GM18519 (cell line): ENCODE measurements at regions not wholly inside any gene's neighbourhood (a gene's known extent, or its start where the extent isn't known, plus 50 kb on each side); places are given as distances from the start of the nearest gene placed in this dataset.

Source experiments
- ATAC-seq: cut with Tn5 transposase; IDR thresholded peaks from one replicate; pipeline ENCODE4 v1.9.1; 2021; ENCODE audit warnings: mild to moderate bottlenecking, moderate library complexity; ENCODE audit not compliant: unreplicated experiment, low FRiP score

DNA sequence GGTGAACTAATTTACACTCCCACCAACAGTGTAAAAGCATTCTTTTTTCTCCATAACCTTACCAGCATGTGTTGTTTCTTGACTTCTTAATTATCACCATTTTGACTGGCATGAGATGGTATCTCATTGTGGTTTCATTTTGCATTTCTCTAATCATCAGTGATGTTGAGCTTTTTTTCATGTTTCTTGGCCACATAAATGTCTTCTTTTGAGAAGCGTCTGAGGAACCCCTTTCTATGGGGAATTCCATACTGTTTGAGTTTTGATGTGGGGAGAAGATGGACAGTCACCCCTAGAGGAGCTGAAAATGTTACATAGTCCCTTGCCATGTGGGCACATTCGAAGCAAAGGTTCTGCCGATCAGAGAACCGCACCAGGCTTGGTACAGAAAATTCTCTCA lies 207.0 kb upstream of the SLC30A5 start:
- no peak for ATAC-seq

DNA sequence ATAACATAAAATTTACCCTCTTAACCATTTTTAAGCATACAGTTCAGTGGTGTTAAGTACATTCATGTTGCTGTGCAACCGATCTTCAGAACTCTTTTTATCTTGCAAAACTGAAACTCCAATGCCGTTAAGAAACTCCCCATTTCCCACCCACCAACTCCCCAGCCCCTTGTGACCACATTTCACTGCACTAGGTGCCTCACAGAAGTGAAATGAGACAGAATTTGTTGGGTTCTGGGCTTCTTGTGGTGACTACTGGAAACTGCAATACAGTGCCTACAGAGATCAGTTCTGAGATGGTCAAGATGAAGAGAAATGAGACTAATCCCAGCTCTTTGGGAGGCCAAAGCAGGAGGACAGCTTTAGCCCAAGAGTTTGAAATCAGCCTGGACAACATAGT lies 202.1 kb upstream of the SLC30A5 start:
- peak; percentile 76 for ATAC-seq

DNA sequence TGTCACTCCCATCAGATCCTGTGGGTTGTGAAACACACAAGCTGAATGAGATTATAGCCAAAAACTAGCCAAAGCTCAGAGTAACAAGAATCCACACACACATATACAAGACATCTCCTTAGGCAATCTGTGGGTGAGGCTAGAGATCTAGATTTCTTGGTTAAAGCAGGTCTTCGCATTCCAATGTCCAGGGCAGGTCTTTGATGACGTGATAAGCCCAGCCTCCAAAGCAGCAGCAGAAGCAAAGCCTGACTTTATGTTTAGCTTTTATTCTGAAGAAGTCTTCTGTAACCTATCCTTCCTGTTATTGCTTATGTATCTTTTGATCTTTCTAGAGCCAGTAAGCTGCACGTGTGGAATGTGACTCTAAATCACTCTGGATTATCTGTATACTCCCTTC lies 199.1 kb upstream of the SLC30A5 start:
- ATAC-seq: no peak

DNA sequence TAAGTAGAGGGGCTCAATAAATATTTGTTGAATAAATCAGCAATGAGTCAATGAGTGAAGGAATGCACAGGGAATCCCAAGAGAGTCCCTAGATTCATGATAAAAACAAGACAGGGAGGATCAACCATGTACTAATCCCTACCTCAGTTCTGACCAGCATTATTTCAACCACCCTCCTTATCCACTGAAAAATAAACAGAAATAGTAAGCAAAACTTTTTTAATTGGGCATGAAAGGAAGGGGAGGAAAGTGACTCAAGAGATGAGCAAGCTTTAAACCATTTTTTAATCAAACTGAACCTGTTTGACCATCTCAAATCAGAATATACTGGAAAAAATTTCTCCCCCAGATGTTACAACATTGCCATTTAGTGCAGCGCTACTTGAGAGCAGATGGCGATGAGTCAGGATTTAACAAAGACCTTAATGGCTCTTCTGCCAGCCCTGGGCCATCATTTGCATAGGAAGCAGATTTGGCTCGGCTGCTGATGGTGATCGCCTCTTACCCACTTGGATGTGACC lies 194.8 kb upstream of the SLC30A5 start:
- no peak for ATAC-seq

DNA sequence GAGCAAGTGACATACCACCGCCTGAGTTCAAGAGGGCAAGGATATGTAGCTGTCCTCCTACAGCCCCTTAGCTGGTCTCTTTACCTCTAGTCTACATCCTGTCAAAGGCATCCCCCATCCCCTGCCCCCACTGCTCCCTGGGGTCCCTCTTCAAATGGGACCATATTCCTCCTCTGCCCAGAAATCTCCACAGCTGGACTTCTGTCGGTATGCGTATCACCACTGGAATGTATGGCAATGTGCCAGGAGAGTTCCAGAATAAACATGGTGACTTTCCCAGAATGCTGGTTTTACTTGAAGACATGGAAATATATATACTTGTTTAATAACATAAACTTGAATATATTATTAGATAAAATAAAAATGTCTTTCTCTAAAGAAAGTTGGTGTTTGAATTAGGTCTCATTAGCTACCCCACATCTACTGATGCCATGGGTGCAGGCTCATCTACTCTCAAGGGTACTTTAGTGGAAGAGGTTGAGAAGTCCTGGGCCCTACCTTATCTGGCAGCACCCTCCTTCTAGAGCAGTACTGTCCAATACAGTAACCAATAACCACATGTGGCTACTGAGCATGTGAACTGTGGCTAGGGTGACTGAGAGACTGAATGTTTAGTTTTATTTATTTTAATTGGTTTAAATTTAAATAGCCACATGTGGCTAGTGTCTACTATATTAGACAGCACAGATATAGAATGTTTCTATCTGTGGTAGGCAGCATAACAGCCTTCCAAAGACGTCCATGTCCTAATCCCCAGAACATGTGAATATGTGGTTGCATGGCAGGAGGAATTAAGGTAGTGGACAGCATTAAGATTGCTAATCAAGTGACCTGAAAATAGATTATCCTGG lies 181.7 kb upstream of the SLC30A5 start:
- no peak for ATAC-seq

DNA sequence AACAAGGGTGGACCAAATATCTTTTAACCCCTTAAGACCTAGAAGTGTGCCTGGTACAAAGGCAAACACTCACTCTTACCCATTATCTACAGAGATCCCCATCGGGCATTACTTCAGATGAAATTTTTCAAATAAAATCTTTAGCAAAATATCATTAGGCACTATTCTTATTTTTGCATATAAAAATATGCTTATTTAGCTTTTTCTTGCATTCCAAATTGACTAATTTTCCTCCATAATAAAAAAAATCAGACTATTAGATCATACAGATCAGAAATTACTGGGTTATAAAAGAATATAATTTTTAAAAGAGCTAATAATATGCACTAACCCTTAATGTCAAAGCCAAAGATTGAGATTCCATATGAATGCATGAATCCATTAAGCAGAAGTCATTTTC lies 178.7 kb upstream of the SLC30A5 start:
- ATAC-seq: no peak

DNA sequence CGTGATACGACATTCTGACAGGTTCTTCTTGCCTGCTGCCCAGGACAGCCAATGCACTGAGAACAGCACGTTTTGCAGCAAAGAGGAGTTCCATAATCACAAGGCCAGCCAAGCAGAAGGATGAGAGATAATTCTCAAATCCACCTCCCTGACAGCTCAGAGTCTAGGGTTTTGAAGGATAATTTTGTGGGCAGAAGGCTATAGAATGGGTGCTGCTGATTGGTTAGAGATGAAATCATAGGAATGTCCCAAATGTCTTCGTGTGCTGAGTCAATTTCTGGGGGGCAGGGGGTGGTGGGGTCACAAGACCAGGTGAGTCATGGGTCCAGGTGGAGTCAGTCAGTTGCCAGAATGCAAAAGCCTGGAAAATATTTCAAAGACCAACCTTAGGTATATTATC lies 175.5 kb upstream of the SLC30A5 start:
- no peak for ATAC-seq

DNA sequence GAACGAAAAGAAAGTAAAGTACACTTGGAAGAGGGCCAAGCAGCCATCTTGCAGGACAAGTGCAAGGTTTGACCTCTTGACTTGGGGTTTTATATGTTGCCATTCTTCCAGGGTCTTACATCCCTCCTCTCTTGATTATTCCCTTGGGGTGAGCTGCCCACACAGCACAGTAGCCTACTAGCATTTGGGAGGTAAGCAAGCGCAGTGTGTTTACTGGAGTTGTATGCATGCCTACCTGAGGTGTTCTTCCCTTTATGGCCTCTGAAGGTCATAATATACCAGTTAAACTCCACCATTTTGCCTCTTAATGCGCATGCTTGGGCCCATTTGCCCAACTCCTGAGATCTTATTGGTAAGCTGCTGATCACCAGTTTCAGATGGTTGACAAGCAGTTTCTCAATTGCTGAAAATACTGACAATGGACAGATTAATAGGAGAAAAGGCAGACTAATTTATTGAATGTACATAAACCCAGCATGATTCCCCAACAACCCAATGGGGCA lies 173.8 kb upstream of the SLC30A5 start:
- no peak for ATAC-seq

DNA sequence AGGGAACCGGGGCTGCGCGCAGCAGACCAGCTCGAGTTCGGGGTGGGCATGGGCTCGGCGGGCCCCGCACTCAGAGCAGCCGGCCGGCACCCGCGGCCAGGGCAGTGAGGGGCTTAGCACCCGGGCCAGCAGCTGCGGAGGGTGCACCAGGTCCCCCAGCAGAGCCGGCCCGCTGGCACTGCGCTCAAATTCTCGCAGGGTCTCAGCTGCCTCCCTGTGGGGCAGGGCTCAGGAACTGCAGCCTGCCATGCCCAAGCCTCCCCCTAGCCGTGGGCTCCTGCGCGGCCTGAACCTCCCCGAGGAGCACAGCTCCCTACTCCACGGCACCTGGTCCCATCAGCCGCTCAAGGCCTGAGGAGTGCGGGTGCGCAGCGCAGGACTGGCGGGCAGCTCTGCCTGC lies 172.9 kb upstream of the SLC30A5 start:
- ATAC-seq: no peak

DNA sequence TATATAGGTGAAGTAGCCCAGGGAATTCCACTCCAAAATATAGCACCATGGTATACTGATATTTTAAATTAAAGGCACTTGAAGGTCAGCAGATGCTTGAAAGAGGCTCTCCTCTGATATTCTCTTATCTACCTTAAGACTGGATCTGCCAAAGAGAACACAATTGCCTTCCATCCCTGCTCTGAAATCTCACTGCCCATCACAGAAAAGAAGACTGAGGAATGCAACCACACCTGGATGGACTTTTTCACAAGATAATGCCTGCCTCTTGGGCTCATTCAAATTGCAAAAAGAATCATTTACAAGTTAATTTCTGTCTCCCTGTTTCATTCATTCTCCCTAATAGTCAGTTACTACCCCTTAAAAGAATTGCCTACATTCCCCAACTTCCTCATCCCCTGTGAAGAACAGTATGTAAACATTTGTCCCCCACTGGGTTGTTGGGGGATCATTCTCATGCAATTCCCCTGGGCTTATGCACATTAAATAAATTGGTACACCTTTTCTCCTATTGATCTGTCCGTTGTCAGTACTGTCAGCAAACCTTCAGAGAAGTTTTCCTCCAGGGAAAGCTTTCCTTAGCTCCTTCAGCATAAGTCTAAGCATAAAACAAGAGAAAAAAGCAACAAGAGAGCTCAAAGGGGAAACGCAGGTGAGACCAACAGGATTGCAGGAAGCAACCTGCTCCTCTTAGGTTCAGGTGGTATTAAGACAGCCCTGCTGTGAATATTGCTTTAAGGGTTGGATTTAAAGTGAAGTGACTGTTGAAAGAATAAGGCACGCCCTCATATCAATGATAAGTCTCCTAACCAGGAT lies 171.4 kb upstream of the SLC30A5 start:
- ATAC-seq: no peak

DNA sequence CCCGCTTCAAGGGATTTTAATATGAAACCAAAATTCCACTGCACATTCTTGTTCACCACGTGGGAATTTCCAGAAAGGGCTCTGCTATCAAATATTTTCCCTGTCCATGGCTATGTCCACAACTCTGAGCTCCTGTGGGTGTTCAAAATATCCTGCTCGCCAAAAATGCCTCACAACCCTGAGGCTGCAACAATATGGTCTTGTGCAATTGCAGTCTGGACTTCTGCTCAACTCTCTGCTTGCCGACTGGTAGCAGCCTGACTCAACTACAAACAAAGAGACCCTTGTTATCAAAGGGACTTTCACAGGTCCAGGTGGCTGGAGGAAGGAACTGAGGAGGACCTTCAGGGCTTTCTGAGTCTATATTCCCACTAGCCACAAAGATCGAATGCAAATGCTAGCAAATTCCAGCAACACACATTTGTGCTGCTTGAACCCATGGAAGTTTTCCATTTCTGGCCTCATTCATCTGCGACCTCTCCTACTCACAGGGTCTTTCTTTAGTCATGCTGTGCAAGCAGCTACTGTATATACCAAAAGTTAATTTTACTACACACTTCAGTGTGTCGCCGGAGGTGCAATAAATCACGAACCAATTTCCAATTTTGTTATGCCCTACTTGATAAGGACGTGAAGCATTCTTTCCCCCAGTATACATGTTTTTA lies 169.2 kb upstream of the SLC30A5 start:
- no peak for ATAC-seq

DNA sequence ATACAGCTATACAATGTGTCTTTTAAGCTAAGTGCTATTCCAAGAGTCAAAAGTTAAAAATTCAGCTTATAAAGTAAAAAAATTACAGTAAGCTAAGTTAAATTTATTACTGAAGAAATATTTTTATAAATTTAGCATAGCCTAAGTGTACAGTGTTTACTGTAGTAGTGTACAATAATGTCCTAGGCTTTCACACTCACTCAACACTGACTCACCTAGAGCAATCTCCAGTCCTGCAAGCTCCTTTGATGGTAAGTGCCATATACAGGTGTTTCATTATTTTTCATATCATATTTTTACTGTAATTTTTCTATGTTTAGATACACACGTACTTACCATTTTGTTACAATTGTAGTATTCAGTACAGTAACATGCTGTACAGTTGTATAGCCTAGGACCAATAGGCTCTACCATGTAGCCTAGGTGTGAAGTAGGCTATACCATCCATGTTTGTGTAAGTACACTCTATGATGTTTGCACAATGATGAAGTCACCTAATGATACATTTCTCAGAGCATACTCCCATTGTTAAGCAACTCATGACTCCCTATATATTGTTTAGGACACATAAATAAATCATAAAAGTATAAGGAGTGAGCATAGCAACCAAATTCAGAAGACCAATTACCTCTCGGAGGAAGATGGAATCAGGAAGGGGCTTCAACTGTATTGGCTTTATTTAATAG lies 165.1 kb upstream of the SLC30A5 start:
- ATAC-seq: no peak

DNA sequence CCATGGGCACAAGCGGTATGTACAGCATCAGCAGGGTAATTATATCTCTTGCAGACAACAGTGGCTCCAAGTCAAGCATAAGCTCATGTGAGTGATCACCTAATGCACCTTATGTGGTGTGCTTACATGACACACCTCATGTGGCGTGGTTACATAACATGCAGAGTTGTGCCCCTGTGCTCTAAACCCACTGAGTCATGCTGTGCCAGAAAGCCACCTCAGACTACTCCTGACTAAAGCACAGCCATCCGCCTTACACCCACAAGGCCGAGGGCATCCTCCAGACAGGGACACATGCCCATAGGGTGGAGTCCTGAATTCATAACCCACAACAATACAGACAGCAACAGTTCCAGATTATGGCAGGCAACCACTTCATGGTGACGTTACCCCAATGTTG lies 163.7 kb upstream of the SLC30A5 start:
- no peak for ATAC-seq

DNA sequence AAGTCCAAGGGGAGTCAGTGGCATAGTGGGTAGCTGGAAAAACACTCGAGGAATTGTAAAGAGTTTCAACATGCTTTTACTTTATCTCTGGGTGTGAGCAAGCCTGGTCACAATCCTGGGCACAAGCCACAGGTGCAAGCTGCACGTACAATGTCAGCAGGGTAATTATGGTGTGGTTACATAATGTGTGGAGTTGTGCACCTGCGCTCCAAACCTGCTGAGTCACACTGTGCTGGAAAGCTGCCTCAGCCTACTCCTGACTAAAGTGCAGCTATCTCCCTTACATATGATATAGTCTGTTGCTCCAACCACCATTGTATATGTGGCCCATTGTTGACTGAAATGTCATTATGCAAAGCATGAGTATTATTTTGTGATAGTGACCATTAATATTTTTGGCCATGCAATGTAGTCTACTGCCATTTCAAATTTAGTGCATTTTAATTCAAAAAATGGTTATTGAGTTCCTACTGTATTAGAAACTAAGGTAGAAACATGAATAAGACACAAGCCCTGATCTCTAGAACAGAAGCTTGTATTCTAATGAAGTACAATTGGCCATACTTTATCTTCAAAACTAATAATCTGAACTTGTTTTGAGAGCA lies 160.9 kb upstream of the SLC30A5 start:
- ATAC-seq: no peak

DNA sequence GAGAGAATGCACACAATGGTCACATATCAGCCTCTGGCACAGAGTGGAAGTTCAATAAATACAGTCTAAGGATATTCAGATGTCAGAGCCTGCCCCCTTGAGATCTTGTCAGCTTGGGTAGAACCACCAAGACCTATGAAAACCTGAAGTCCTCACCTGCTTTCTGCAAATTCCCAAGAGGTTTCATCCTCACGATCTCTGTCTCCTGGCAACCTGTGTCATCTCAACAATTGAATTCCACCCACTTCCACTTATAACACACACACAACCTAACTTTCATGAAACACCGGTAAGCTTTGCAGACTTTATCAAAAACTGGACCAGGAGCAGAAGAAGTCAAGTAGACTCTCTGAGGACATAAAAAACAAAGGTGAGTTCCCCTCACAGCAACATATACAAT lies 151.6 kb upstream of the SLC30A5 start:
- no peak for ATAC-seq

DNA sequence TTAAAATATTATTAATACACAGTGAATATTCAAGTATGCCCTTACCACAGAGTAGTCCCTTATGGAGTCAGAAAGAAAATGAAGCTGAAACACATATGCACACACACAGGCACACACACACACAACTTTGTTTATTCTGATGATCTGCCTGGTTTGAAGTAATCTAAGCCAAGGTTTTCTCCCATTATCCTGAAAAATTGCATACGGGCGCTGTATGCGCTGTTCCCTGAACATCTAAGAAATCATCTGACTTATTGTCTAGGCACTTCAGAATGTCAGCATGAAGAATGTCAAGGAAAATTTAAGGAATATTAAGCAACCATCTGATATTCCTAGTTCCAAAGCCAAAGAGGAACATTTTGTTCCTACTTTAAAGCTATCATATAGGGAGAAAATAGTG lies 147.1 kb upstream of the SLC30A5 start:
- no peak for ATAC-seq

DNA sequence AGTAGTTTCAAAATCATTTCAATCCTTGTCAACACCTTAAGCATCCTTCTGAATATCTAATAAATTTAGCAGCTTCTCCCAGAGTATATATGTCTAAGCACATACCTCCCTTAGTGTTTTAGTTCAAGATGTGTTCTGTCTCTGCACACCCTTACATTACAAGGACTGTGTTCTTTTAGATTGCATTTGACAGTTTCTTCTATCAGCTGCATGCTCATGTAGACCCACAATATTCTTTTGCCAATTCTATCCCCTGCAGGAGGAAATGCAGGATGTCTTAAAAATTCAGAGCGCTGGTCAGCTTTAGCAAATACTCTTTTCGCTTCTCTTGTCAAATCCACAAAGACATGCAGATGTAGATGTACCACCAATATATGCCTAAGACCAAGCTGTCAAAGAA lies 145.8 kb upstream of the SLC30A5 start:
- no peak for ATAC-seq

DNA sequence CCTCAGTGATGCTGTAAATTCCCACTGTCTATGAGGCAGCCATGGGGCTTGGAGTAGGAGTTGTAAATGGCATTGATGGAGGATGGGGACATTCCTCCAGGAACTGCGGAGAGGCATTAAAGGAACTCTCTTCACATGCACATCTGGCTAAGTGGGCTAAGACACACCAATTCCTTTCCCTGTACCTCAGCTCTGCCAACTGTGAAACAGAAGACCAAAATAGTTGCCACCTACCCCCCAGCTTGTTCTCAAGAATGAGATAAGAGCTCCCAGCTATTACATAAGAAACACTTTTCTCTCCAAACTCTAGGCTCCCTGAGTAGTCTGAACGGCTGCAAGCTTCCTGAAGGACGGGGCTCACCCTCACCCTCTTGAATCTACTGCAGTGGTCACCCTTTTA lies 144.6 kb upstream of the SLC30A5 start:
- no peak for ATAC-seq

DNA sequence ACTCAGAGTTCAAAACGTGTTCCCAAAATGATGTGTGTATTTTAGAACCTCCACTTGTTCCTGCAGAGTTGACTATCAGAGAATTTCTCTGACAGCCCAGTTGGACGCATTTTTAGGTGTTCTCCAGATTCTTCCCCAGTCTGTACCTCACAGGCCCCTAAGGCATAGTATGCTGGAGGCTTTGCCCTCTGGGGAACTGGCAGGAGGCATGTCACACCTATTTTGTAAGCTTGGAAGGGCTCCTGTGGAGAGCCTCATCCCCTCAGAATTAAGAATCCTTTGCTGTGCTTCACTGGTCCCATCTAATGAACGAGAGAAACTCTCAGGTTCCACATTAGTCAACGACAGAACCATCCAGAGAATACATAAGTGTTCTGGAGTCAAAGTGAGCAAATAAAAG lies 144.1 kb upstream of the SLC30A5 start:
- no peak for ATAC-seq

DNA sequence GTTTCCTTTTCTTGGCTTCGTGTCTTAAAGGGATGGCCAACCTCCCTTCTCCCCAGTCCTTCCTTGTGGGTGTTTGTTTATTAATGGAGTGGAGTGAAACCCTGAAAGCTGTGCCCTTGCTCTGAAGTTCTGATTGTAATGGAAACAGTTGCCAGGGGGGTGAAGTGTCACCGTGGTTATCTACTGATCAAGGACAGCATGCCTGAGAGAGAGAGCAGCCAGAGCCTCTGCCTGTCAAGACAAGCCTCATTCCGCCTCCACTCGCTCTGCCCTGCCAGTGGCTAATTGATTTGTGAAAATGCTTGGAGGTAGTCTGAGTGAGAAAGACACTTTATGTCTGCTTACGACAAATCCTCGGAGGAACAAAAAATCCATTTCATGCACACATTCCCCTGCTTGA lies 143.7 kb upstream of the SLC30A5 start:
- no peak for ATAC-seq
